ENCODE measurements at regions not wholly inside any gene's neighbourhood (a gene's known extent, or its start where the extent isn't known, plus 50 kb on each side); places are given as distances from the start of the nearest gene placed in this dataset.
"Not testable (repeated sequence)": the region's sequence is repeated elsewhere in the genome, so short reads cannot be mapped to it uniquely, and the experiment has no call there.

- DNase-seq (ENCODE audit: low spot score, unreplicated experiment) = no peak
- Mint-ChIP-seq H3K27ac (no peak overlapping the region), H3K27me3 (no peaks in the 10 kb centered on the region), H3K4me1 (ENCODE audit: low read depth) (no peaks in the 10 kb centered on the region), H3K36me3 (ENCODE audit: insufficient read depth) (no peaks in the 10 kb centered on the region), H3K4me3 (ENCODE audit: low read depth) (no peak overlapping the region), H3K9me3 (ENCODE audit: low read depth) (peaks cover 8% of the 10 kb centered on the region)
- TF ChIP-seq CTCF (IDR thresholded peaks at IDR 0.05; ENCODE audit: unreplicated experiment) = no peak
These were observed 568.3 kb downstream of the TMEM121 start for GRCh38 chr14:106094654-106095189.

DNA sequence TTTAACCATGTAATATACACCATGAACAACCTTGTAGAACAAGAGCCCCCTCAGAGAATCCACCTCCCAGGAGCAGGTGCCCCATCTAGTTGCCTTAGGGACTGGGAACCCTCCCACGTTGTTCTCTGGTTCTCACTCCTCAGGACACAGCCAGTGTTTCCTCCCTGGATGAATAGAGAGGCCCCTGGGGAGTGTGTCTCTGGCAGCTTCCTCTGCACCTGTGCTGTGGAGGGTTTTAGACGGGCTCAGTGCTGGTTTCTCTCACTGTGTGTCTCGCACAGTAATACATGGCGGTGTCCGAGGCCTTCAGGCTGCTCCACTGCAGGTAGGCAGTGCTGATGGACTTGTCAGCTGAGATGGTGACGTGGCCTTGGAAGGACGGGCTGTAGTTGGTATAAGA lies 581.3 kb downstream of the TMEM121 start:
- H3K27ac Mint-ChIP-seq = no peak overlapping the region
- no peak overlapping the region for H3K4me3 Mint-ChIP-seq (ENCODE audit: low read depth)
- H3K27me3 Mint-ChIP-seq = no peaks in the 10 kb centered on the region
- no peaks in the 10 kb centered on the region for H3K4me1 Mint-ChIP-seq (ENCODE audit: low read depth)
- H3K9me3 Mint-ChIP-seq (ENCODE audit: low read depth) = peaks cover 15% of the 10 kb centered on the region
- H3K36me3 Mint-ChIP-seq (ENCODE audit: insufficient read depth) = no peaks in the 10 kb centered on the region
- no peak for DNase-seq (ENCODE audit: low spot score, unreplicated experiment)
- TF ChIP-seq CTCF (IDR thresholded peaks at IDR 0.05; ENCODE audit: unreplicated experiment) = no peak

GRCh38 chr14:106109337-106109736 lies 583.0 kb downstream of the TMEM121 start:
- DNase-seq (ENCODE audit: low spot score, unreplicated experiment) = no peak
- no peak overlapping the region for H3K27ac Mint-ChIP-seq
- TF ChIP-seq CTCF (IDR thresholded peaks at IDR 0.05; ENCODE audit: unreplicated experiment) = no peak
- no peak overlapping the region for H3K4me3 Mint-ChIP-seq (ENCODE audit: low read depth)
- H3K27me3 Mint-ChIP-seq = no peaks in the 10 kb centered on the region
- no peaks in the 10 kb centered on the region for H3K4me1 Mint-ChIP-seq (ENCODE audit: low read depth)
- H3K36me3 Mint-ChIP-seq (ENCODE audit: insufficient read depth) = no peaks in the 10 kb centered on the region
- peaks cover 9% of the 10 kb centered on the region for H3K9me3 Mint-ChIP-seq (ENCODE audit: low read depth)

GRCh38 chr14:106115401-106115800 lies 589.0 kb downstream of the TMEM121 start:
- Mint-ChIP-seq H3K4me1 (ENCODE audit: low read depth) (no peaks in the 10 kb centered on the region), H3K4me3 (ENCODE audit: low read depth) (no peak overlapping the region), H3K27ac (no peak overlapping the region), H3K9me3 (ENCODE audit: low read depth) (peaks cover 29% of the 10 kb centered on the region), H3K36me3 (ENCODE audit: insufficient read depth) (peaks cover 2% of the 10 kb centered on the region), H3K27me3 (no peaks in the 10 kb centered on the region)
- DNase-seq (ENCODE audit: low spot score, unreplicated experiment) = no peak
- no peak for TF ChIP-seq CTCF (IDR thresholded peaks at IDR 0.05; ENCODE audit: unreplicated experiment)

DNA sequence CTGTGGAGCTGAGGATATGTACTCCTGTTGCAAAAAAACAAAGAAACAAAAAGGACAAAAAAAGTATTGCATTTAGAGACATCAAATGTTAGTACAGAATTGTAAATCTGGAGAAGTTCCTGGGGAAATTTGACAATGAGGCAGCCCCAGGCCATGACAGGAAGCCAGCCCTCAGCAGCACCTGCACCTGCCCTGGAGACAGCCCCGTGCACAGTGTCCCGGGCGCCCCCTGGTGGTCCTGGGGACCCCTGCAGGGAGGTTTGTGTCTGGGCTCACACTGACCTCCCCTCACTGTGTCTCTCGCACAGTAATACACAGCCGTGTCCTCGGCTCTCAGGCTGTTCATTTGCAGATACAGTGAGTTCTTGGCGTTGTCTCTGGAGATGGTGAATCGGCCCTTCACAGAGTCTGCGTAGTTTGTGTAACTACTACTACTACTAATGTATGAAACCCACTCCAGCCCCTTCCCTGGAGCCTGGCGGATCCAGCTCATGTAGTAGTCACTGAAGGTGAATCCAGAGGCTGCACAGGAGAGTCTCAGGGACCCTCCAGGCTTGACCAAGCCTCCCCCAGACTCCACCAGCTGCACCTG lies 590.1 kb downstream of the TMEM121 start:
- not testable (repeated sequence) for H3K27ac Mint-ChIP-seq; H3K27me3 Mint-ChIP-seq; H3K4me3 Mint-ChIP-seq (ENCODE audit: low read depth); H3K36me3 Mint-ChIP-seq (ENCODE audit: insufficient read depth); DNase-seq (ENCODE audit: low spot score, unreplicated experiment); H3K4me1 Mint-ChIP-seq (ENCODE audit: low read depth)
- H3K9me3 Mint-ChIP-seq (ENCODE audit: low read depth) = peaks cover 36% of the 10 kb centered on the region

- Mint-ChIP-seq H3K4me1 (ENCODE audit: low read depth) (no peaks in the 10 kb centered on the region), H3K9me3 (ENCODE audit: low read depth) (peaks cover 50% of the 10 kb centered on the region), H3K27ac (no peak overlapping the region), H3K27me3 (no peaks in the 10 kb centered on the region), H3K36me3 (ENCODE audit: insufficient read depth) (peaks cover 2% of the 10 kb centered on the region), H3K4me3 (ENCODE audit: low read depth) (no peak overlapping the region)
- no peak for DNase-seq (ENCODE audit: low spot score, unreplicated experiment)
- no peak for TF ChIP-seq CTCF (IDR thresholded peaks at IDR 0.05; ENCODE audit: unreplicated experiment)
These were observed 593.7 kb downstream of the TMEM121 start for GRCh38 chr14:106120101-106120500.

All from progenitor cell of endocrine pancreas (in vitro differentiated cells).